ENCODE measurements at regions not wholly inside any gene's neighbourhood (a gene's known extent, or its start where the extent isn't known, plus 50 kb on each side); places are given as distances from the start of the nearest gene placed in this dataset.

DNA sequence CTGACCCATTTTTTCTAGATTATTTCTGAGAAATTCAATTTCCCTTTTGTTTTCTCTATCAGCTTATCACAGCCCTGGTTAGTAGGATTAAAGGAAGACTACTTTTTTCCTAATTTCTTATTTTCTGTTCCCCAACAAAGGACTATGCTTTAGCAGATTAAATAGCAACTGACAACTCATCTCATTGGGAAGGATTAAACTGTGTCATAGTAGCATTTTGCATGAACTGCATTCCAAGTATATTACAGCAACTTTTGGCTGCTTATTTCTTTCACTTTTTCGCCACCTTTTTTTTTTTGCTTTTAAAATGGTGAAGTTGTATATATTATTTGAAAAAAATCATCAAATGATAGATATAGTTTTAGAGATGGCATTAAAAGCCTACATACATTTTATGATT, 570.3 kb downstream of the FBXO15 start:
- no peak overlapping the region for H3K4me3 ChIP-seq

DNA sequence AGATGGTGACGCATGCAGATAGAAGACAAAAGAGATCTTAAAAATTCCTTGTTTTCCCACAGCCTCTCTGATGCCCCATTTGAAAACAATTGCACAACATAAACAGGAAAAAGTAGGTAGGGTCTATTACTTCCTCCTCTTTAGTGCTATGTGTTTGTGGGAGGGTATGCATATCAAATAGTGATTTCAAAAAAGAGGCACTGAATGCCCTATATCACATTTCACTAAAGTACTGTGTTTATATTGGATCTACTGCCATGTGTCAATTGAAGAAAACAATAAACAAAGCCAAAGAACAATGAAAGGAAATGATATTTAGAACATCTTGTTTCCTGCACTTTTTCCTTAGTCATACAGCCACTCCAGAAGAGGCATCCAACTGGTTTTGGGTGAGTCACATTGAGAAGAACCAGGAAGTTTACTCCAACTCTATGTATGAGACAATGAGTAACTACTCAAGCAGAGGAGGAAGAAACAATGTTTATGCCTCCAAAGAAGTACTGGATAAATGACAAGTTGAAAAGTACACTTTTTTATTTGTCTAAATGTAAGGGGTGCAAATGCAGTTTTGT, 583.6 kb downstream of the FBXO15 start:
- Histone ChIP-seq H3K27ac (no peak overlapping the region), H3K36me3 (no peaks in the 10 kb centered on the region), H3K9me3 (no peaks in the 10 kb centered on the region), H3K4me2 (no peak overlapping the region), H3K4me3 (no peak overlapping the region), H3K27me3 (no peaks in the 10 kb centered on the region), H4K20me1 (no peaks in the 10 kb centered on the region), H3K9ac (no peak overlapping the region), H3K4me1 (no peaks in the 10 kb centered on the region)
- TF ChIP-seq Cebpa-rat (IDR thresholded peaks at IDR 0.05) = no peak

More for the DNA sequence above, 570.3 kb downstream of the FBXO15 start:
- Histone ChIP-seq H3K4me2 (no peak overlapping the region), H3K36me3 (no peaks in the 10 kb centered on the region), H3K9me3 (no peaks in the 10 kb centered on the region), H3K27ac (no peak overlapping the region), H4K20me1 (no peaks in the 10 kb centered on the region), H3K4me1 (no peaks in the 10 kb centered on the region), H3K9ac (no peak overlapping the region), H3K27me3 (no peaks in the 10 kb centered on the region)
- TF ChIP-seq Cebpa-rat (IDR thresholded peaks at IDR 0.05) = no peak

DNA sequence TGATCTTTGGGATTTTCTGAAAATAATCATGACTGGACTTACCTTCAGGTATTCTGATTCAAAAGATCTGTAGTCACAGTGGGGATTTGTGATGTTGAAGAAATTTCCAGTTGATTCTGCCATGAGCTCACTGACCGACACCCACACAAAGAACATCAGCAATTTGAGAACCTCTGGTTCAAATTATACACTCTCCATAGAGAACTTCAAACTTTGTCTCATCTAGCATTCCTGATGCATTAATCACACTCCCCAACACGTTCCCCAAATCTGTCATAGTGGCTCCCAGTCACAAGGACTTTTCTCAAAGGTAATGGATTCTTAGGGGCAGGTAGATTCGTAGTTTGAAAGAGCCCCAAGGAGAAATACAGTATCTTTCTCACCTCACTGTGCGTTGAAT, 584.3 kb downstream of the FBXO15 start:
- Histone ChIP-seq H4K20me1 (no peaks in the 10 kb centered on the region), H3K9ac (no peak overlapping the region), H3K4me1 (no peaks in the 10 kb centered on the region), H3K4me3 (no peak overlapping the region), H3K36me3 (no peaks in the 10 kb centered on the region), H3K4me2 (no peak overlapping the region), H3K27ac (no peak overlapping the region), H3K27me3 (no peaks in the 10 kb centered on the region), H3K9me3 (no peaks in the 10 kb centered on the region)
- TF ChIP-seq Cebpa-rat (IDR thresholded peaks at IDR 0.05) = no peak

DNA sequence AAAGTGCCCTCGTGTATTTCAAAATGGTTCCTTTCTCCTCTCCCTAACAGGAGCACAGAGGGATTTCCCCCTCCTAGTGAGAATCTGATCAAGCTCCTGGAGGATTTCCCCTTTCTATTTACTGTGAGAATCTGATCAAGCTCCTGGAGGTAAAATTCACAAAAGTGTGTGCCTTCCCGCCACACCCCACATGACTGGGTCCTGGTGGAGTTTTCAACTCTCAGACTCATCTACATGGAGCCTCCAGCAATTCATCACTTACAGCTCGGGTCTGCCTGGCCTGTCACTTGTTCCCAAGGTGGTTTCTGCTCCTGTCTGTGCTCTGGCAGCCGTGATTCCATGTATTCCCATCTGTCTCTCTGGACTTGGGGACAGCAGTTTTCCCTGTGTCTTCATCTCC, 590.7 kb downstream of the FBXO15 start:
- no peaks in the 10 kb centered on the region for H4K20me1 ChIP-seq
- no peak for TF ChIP-seq Cebpa-rat (IDR thresholded peaks at IDR 0.05)
- H3K27me3 ChIP-seq = no peaks in the 10 kb centered on the region
- H3K9me3 ChIP-seq = no peaks in the 10 kb centered on the region
- no peak overlapping the region for H3K9ac ChIP-seq
- H3K4me1 ChIP-seq = no peaks in the 10 kb centered on the region
- H3K4me3 ChIP-seq = no peak overlapping the region
- no peak overlapping the region for H3K27ac ChIP-seq
- no peak overlapping the region for H3K4me2 ChIP-seq
- H3K36me3 ChIP-seq = no peaks in the 10 kb centered on the region

DNA sequence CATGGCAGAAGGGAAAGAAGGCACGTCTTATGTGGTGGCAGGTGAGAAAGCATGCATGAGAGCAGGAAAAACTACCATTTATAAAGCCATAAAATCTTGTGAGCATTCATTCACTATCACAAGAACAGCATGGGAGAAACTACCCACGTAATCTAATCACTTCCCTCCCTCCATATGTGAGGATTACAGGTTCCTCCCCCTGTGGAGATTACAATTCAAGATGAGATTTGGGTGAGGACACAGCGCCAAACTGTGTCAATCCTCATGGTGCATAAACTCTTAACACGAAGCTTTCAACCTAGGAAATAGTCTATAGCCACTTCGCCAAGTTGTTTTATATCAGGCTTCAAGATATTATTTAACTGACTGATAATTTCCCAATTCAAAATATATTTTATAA, 595.5 kb downstream of the FBXO15 start:
- Histone ChIP-seq H3K4me3 (no peak overlapping the region), H3K36me3 (no peaks in the 10 kb centered on the region), H3K27ac (no peak overlapping the region), H3K9ac (no peak overlapping the region), H3K4me2 (no peak overlapping the region), H3K9me3 (no peaks in the 10 kb centered on the region), H3K27me3 (no peaks in the 10 kb centered on the region), H4K20me1 (no peaks in the 10 kb centered on the region), H3K4me1 (no peaks in the 10 kb centered on the region)
- TF ChIP-seq Cebpa-rat (IDR thresholded peaks at IDR 0.05) = no peak

DNA sequence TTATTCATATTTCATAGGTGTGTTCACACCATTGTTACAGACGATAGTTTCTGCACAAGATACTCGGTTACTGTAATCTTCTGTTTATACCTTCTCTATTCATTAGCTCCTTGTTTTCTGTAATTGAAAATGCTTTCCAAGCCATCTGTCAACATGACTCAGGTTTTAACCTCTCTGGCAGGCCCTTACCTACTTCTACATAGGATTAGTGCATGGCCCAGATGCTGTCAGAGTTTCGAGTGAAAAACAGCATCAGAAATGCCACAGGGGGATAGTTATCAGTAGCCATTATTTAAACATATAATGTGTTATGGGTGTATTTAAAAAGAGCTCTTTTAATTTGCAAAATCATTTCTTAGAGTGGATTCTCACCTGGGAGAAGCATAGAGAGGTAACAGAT, 596.4 kb downstream of the FBXO15 start:
- H3K4me1 ChIP-seq = no peaks in the 10 kb centered on the region
- no peak overlapping the region for H3K27ac ChIP-seq
- H4K20me1 ChIP-seq = no peaks in the 10 kb centered on the region
- TF ChIP-seq Cebpa-rat (IDR thresholded peaks at IDR 0.05) = no peak
- no peak overlapping the region for H3K9ac ChIP-seq
- no peaks in the 10 kb centered on the region for H3K27me3 ChIP-seq
- no peak overlapping the region for H3K4me3 ChIP-seq
- H3K36me3 ChIP-seq = no peaks in the 10 kb centered on the region
- H3K9me3 ChIP-seq = no peaks in the 10 kb centered on the region
- no peak overlapping the region for H3K4me2 ChIP-seq

DNA sequence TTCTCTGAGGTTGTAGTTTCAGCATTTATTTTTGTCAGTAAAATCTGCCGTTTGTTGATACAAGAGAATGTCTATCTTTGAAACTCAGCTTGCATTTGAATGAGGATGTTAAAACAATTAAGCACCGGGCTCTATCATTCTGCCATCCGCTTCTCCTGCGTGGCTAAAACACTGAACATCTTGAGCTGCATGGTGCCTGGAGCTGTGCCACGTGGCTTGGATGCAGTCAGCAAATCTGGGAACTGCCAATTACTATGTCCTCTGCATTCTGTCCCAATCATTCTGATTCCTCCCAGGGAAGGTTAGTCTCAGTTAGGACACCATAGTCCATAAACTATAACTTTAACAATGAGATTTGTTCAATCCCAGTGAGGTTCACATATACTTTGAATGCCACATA, 598.4 kb downstream of the FBXO15 start:
- Histone ChIP-seq H3K4me1 (no peaks in the 10 kb centered on the region), H4K20me1 (no peaks in the 10 kb centered on the region), H3K9ac (no peak overlapping the region), H3K9me3 (no peaks in the 10 kb centered on the region), H3K4me2 (no peak overlapping the region), H3K4me3 (no peak overlapping the region), H3K36me3 (no peaks in the 10 kb centered on the region), H3K27ac (no peak overlapping the region), H3K27me3 (no peaks in the 10 kb centered on the region)
- TF ChIP-seq Cebpa-rat (IDR thresholded peaks at IDR 0.05) = no peak

DNA sequence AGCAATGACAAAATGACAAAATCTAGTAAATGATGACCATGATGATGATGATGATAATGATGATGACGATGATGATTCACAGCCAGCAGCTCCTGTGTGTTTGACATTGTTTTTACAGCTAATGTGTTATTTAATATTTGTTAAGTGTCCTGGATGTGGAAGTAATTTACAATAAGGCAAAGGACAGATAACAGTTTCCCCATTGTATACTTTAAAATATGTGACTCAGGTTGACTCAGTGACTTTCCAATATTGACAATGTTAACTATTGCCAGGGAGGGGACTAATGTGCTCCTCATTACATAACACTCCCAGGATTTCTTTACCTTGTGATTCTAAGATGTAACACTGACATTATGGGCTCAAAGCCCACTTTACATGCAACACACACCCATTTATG, 602.2 kb downstream of the FBXO15 start:
- no peak overlapping the region for H3K4me3 ChIP-seq

DNA sequence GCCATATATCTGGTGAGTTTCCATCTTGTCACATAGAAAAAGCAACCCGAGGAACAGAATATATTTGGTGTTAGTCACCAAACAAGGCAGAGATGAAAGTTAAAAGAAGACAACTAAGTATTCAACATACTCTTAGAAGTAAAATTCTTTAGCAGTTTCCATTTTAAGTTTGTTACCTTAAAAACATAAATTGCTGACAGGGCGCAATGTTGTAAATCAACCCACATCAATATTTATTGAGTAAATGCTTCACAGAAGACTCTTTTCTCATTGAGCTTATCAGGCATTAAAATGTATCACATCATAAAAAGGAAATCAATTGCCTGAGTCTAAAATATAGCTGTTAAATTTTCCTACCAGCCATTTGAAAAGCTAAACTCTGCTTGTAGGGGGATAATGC, 603.0 kb downstream of the FBXO15 start:
- no peak overlapping the region for H3K4me3 ChIP-seq
- H3K27me3 ChIP-seq = no peaks in the 10 kb centered on the region
- no peaks in the 10 kb centered on the region for H3K4me1 ChIP-seq
- no peak overlapping the region for H3K4me2 ChIP-seq
- no peak for TF ChIP-seq Cebpa-rat (IDR thresholded peaks at IDR 0.05)
- no peak overlapping the region for H3K9ac ChIP-seq
- no peaks in the 10 kb centered on the region for H3K36me3 ChIP-seq
- H4K20me1 ChIP-seq = no peaks in the 10 kb centered on the region
- no peak overlapping the region for H3K27ac ChIP-seq
- no peaks in the 10 kb centered on the region for H3K9me3 ChIP-seq

More for the DNA sequence above, 602.2 kb downstream of the FBXO15 start:
- Histone ChIP-seq H3K27me3 (no peaks in the 10 kb centered on the region), H3K36me3 (no peaks in the 10 kb centered on the region), H3K4me2 (no peak overlapping the region), H3K4me1 (no peaks in the 10 kb centered on the region), H3K9me3 (no peaks in the 10 kb centered on the region), H3K27ac (no peak overlapping the region), H4K20me1 (no peaks in the 10 kb centered on the region), H3K9ac (no peak overlapping the region)
- no peak for TF ChIP-seq Cebpa-rat (IDR thresholded peaks at IDR 0.05)

DNA sequence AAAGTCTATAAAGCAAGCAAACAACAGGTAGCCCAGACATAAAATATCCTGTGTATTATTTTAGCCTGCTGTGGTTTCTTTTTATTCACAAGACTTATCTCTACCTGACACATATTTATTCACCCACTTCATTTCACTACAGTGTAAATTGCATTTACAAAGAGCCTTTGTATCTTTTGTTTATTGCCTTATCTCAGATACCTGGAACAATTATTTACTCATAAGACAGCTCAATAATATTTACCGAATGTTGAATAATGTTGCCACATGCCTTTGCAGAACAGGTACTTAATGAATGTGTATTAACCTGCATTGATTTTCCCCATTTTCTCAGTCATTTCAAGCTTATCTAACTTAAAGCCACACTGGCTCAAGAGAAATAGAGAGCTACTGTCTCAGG, 603.6 kb downstream of the FBXO15 start:
- Histone ChIP-seq H3K27me3 (no peaks in the 10 kb centered on the region), H3K27ac (no peak overlapping the region), H3K4me1 (no peaks in the 10 kb centered on the region), H3K4me3 (no peak overlapping the region), H3K9me3 (no peaks in the 10 kb centered on the region), H3K36me3 (no peaks in the 10 kb centered on the region), H3K9ac (no peak overlapping the region), H4K20me1 (no peaks in the 10 kb centered on the region), H3K4me2 (no peak overlapping the region)
- TF ChIP-seq Cebpa-rat (IDR thresholded peaks at IDR 0.05) = no peak

DNA sequence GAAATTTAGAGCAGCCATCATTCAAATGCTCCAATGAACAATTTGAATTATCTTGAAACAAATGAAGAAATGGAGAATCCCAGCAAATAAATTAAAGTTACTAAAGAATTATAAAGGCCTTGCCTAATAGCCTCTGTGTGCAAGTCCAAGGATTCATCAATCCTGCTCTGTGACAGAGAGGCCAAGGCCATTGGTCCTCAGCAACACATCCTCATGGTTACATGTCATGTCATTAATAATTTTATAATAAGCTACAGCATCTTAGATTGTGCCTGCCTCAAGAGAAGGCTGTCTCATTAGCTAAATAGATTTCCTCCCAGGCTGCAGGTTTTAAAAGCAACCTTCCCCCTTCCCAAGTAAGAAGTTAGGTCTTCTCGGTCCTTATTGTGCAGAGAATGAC, 611.6 kb downstream of the FBXO15 start:
- Histone ChIP-seq H3K27ac (no peak overlapping the region), H3K36me3 (no peaks in the 10 kb centered on the region), H3K9me3 (no peaks in the 10 kb centered on the region), H4K20me1 (no peaks in the 10 kb centered on the region), H3K4me1 (no peaks in the 10 kb centered on the region), H3K9ac (no peak overlapping the region), H3K27me3 (no peaks in the 10 kb centered on the region), H3K4me2 (no peak overlapping the region), H3K4me3 (no peak overlapping the region)
- no peak for TF ChIP-seq Cebpa-rat (IDR thresholded peaks at IDR 0.05)
